H9 (cell line): ENCODE measurements at regions not wholly inside any gene's neighbourhood (a gene's known extent, or its start where the extent isn't known, plus 50 kb on each side); places are given as distances from the start of the nearest gene placed in this dataset.

Source experiments
- DNase-seq: peaks from one replicate; pipeline ENCODE4 v3.0.0-alpha.2; 2017
- H2AFZ ChIP-seq: one replicate; pipeline ENCODE4 v1.6.1; 2013; ENCODE audit warnings: mild to moderate bottlenecking, low read length, control low read depth, moderate library complexity
- H2AK5ac ChIP-seq: 2 replicates; pipeline ENCODE4 v1.6.1; 2013; ENCODE audit warnings: low read length, control low read depth, mixed read lengths; ENCODE audit not compliant: insufficient read length
- H2BK120ac ChIP-seq: one replicate; pipeline ENCODE4 v1.6.1; 2013; ENCODE audit warnings: low read depth, mild to moderate bottlenecking, low read length, control low read depth, inconsistent platforms; ENCODE audit not compliant: poor library complexity, severe bottlenecking
- H2BK12ac ChIP-seq: 2 replicates; pipeline ENCODE4 v1.6.1; 2013; ENCODE audit warnings: low read length, control low read depth, mixed read lengths, low read depth; ENCODE audit not compliant: insufficient read length
- H2BK15ac ChIP-seq: 2 replicates; pipeline ENCODE4 v1.6.1; 2013; ENCODE audit warnings: low read depth, low read length, control low read depth
- H2BK20ac ChIP-seq: one replicate; pipeline ENCODE4 v1.6.1; 2013; ENCODE audit warnings: low read depth, mild to moderate bottlenecking, low read length, control low read depth, inconsistent platforms; ENCODE audit not compliant: poor library complexity, severe bottlenecking
- H2BK5ac ChIP-seq: 2 replicates; pipeline ENCODE4 v1.6.1; 2013; ENCODE audit warnings: low read length, control low read depth, mixed read lengths; ENCODE audit not compliant: insufficient read length
- H3K14ac ChIP-seq: 2 replicates; pipeline ENCODE4 v1.6.1; 2013; ENCODE audit warnings: low read length, control low read depth; ENCODE audit not compliant: insufficient read depth
- H3K18ac ChIP-seq: 2 replicates; pipeline ENCODE4 v1.6.1; 2013; ENCODE audit warnings: low read depth, mild to moderate bottlenecking, mixed read lengths, low read length, control low read depth; ENCODE audit not compliant: insufficient read length
- H3K23ac ChIP-seq: 2 replicates; pipeline ENCODE4 v1.6.1; 2013; ENCODE audit warnings: low read length, control low read depth, mixed read lengths, low read depth; ENCODE audit not compliant: insufficient read length
- H3K23me2 ChIP-seq: 2 replicates; pipeline ENCODE4 v1.6.1; 2013; ENCODE audit warnings: low read depth, mild to moderate bottlenecking, mixed read lengths, low read length, control low read depth; ENCODE audit not compliant: insufficient read length, poor library complexity, severe bottlenecking
- H3K27ac ChIP-seq: 2 replicates; pipeline ENCODE4 v1.5.1; 2013; ENCODE audit warnings: low read length, control low read depth, mixed read lengths, low read depth; ENCODE audit not compliant: insufficient read length
- H3K27me3 ChIP-seq: 2 replicates; pipeline ENCODE4 v1.6.1; 2013; ENCODE audit warnings: low read length, control low read depth, inconsistent platforms; ENCODE audit not compliant: insufficient read depth
- H3K4ac ChIP-seq: 2 replicates; pipeline ENCODE4 v1.6.1; 2013; ENCODE audit warnings: low read depth, mild to moderate bottlenecking, control low read depth, inconsistent platforms, low read length, moderate library complexity
- H3K4me1 ChIP-seq: 2 replicates; pipeline ENCODE4 v1.6.1; 2013; ENCODE audit warnings: low read length, control low read depth, inconsistent platforms; ENCODE audit not compliant: insufficient read depth
- H3K4me2 ChIP-seq: 2 replicates; pipeline ENCODE4 v1.6.1; 2013; ENCODE audit warnings: low read length, control low read depth, mixed read lengths; ENCODE audit not compliant: insufficient read length, insufficient read depth
- H3K56ac ChIP-seq: 2 replicates; pipeline ENCODE4 v1.6.1; 2013; ENCODE audit warnings: low read depth, mild to moderate bottlenecking, mixed read lengths, low read length, control low read depth; ENCODE audit not compliant: insufficient read length
- H3K79me1 ChIP-seq: 2 replicates; pipeline ENCODE4 v1.6.1; 2013; ENCODE audit warnings: low read depth, mild to moderate bottlenecking, moderate library complexity, low read length, control low read depth, inconsistent platforms; ENCODE audit not compliant: insufficient read depth, poor library complexity, severe bottlenecking
- H3K79me2 ChIP-seq: 2 replicates; pipeline ENCODE4 v1.6.1; 2013; ENCODE audit warnings: low read length, control low read depth, inconsistent platforms; ENCODE audit not compliant: insufficient read depth
- H3K9ac ChIP-seq: 2 replicates; pipeline ENCODE4 v1.6.1; 2013; ENCODE audit warnings: low read length, control low read depth, mixed read lengths; ENCODE audit not compliant: insufficient read length; ENCODE audit errors: extremely low read depth
- H3K9me3 ChIP-seq: one replicate; pipeline ENCODE4 v1.6.1; 2013; ENCODE audit warnings: low read depth, low read length, inconsistent platforms; ENCODE audit not compliant: control insufficient read depth
- H3T11ph ChIP-seq: one replicate; pipeline ENCODE4 v1.6.1; 2013; ENCODE audit warnings: mild to moderate bottlenecking, low read length, control low read depth, inconsistent platforms
- H4K20me1 ChIP-seq: one replicate; pipeline ENCODE4 v1.6.1; 2013; ENCODE audit not compliant: control insufficient read depth, insufficient read length, insufficient read depth
- H4K5ac ChIP-seq: 2 replicates; pipeline ENCODE4 v1.6.1; 2013; ENCODE audit warnings: low read depth, mild to moderate bottlenecking, mixed read lengths, low read length, control low read depth; ENCODE audit not compliant: insufficient read length
- H4K8ac ChIP-seq: replicated peaks from 2 replicates; pipeline ENCODE4 v1.6.1; 2013; ENCODE audit warnings: low read length, control low read depth, mixed read lengths, low read depth; ENCODE audit not compliant: insufficient read length
- H4K91ac ChIP-seq: 2 replicates; pipeline ENCODE4 v1.6.1; 2013; ENCODE audit warnings: low read depth, mild to moderate bottlenecking, moderate library complexity, mixed read lengths, low read length, control low read depth; ENCODE audit not compliant: insufficient read length
- H3K27ac Mint-ChIP-seq, 3 experiments: 2 replicates in 2 of 3; 3 replicates in 1 of 3; pipeline ENCODE4 v1.8.0; 2020 to 2021; ENCODE audit warnings: mixed read lengths in 3 of 3, mild to moderate bottlenecking in 1 of 3, moderate library complexity in 1 of 3
- H3K27me3 Mint-ChIP-seq: 2 replicates; pipeline ENCODE4 v1.8.0; 2021; ENCODE audit warnings: low read depth, mild to moderate bottlenecking, moderate library complexity, mixed read lengths
- H3K36me3 Mint-ChIP-seq, 3 experiments: 2 replicates in 2 of 3; 3 replicates in 1 of 3; pipeline ENCODE4 v1.8.0; 2020 to 2021; ENCODE audit warnings: low read depth in 3 of 3, mixed read lengths in 3 of 3; ENCODE audit not compliant: insufficient read depth in 1 of 3
- H3K4me1 Mint-ChIP-seq, 2 experiments: 2 replicates each; pipeline ENCODE4 v1.8.0; 2020; ENCODE audit warnings: mixed read lengths in 2 of 2
- H3K4me3 Mint-ChIP-seq, 2 experiments: 2 replicates in 1 of 2; 3 replicates in 1 of 2; pipeline ENCODE4 v1.8.0; 2020 to 2021; ENCODE audit warnings: mild to moderate bottlenecking in 2 of 2, mixed read lengths in 2 of 2, moderate library complexity in 1 of 2
- H3K9me3 Mint-ChIP-seq, 2 experiments: 2 replicates in 1 of 2; 3 replicates in 1 of 2; pipeline ENCODE4 v1.8.0; 2020; ENCODE audit warnings: mild to moderate bottlenecking in 2 of 2, mixed read lengths in 2 of 2, moderate library complexity in 1 of 2
- WGBS: extraction: QIAGEN DNeasy Blood & Tissue Kit; methylation state at CpG from one replicate; pipeline ENCODE4 v1.1.7; 2013; ENCODE audit warnings: missing lambda C conversion rate, low lambda C conversion rate, mixed read lengths; ENCODE audit not compliant: insufficient read length; ENCODE audit errors: extremely low coverage; 5-methylcytosine and 5-hydroxymethylcytosine counted together
- TF ChIP-seq, protein P1 (sequence below): fragments of 200-600 bp; sonication (generic); conservative IDR thresholded peaks from 3 replicates; pipeline ENCODE4 v1.8.0; 2021; ENCODE audit warnings: antibody characterized with exemption, mild to moderate bottlenecking

DNA sequence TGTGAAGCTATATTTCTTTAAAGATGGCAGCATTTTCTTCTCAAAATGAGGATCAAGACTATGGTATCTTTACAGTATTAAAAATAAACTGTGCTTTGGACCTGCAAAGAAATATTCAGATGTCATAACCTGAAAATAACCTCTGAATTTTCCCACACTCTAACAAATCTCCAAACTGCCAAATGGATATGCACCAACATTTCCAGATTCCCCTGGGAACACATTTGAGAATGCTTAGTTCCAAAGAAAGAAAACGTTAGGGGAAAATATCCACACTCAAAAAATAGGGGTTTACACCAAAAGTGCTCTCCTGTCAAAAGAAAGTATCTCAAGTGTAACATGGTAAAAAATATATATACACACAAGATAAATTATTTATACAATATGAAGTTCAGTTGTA lies 69.1 kb upstream of the ARHGAP29 start:
- Histone ChIP-seq H4K91ac (no peak overlapping the region), H2BK5ac (no peak overlapping the region), H2BK15ac (no peak overlapping the region), H2BK20ac (no peak overlapping the region), H3K56ac (no peak overlapping the region), H2BK12ac (no peak overlapping the region), H3K23me2 (no peaks in the 10 kb centered on the region), H3K4ac (no peak overlapping the region), H4K20me1 (no peaks in the 10 kb centered on the region), H2AK5ac (no peak overlapping the region), H3K23ac (no peak overlapping the region), H3K18ac (no peak overlapping the region), H4K8ac (no peak overlapping the region), H3K4me2 (no peak overlapping the region), H4K5ac (no peak overlapping the region), H2AFZ (no peak overlapping the region), H3K27me3 (no peaks in the 10 kb centered on the region), H3K4me1 (no peaks in the 10 kb centered on the region), H3K9ac (no peak overlapping the region), H3K27ac (no peak overlapping the region), H3K14ac (no peak overlapping the region), H3K79me2 (no peaks in the 10 kb centered on the region), H3T11ph (no peak overlapping the region), H3K9me3 (no peaks in the 10 kb centered on the region), H2BK120ac (no peak overlapping the region), H3K79me1 (no peaks in the 10 kb centered on the region)
- WGBS: no CpG with 5 or more reads among the region's 1 CpG
- H3K4me3 Mint-ChIP-seq: no peak overlapping the region
- H3K27me3 Mint-ChIP-seq: peaks cover 7% of the 10 kb centered on the region
- H3K4me1 Mint-ChIP-seq: no peaks in the 10 kb centered on the region
- no peaks in the 10 kb centered on the region; a peak in 1 of 5 replicates for H3K9me3 Mint-ChIP-seq
- no peaks in the 10 kb centered on the region for H3K36me3 Mint-ChIP-seq
- no peak overlapping the region for H3K27ac Mint-ChIP-seq
- DNase-seq: no peak
- TF ChIP-seq, protein P1, sequence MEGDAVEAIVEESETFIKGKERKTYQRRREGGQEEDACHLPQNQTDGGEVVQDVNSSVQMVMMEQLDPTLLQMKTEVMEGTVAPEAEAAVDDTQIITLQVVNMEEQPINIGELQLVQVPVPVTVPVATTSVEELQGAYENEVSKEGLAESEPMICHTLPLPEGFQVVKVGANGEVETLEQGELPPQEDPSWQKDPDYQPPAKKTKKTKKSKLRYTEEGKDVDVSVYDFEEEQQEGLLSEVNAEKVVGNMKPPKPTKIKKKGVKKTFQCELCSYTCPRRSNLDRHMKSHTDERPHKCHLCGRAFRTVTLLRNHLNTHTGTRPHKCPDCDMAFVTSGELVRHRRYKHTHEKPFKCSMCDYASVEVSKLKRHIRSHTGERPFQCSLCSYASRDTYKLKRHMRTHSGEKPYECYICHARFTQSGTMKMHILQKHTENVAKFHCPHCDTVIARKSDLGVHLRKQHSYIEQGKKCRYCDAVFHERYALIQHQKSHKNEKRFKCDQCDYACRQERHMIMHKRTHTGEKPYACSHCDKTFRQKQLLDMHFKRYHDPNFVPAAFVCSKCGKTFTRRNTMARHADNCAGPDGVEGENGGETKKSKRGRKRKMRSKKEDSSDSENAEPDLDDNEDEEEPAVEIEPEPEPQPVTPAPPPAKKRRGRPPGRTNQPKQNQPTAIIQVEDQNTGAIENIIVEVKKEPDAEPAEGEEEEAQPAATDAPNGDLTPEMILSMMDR: no peak
